Mesothelial cell of epicardium (in vitro differentiated cells): ENCODE measurements at regions not wholly inside any gene's neighbourhood (a gene's known extent, or its start where the extent isn't known, plus 50 kb on each side); places are given as distances from the start of the nearest gene placed in this dataset.

ENCODE experiments used
- DNase-seq, 2 experiments: peaks; one replicate each; pipeline ENCODE4 v3.0.0; 2021; ENCODE audit warnings: low spot score in 2 of 2; ENCODE audit not compliant: unreplicated experiment in 2 of 2
- H3K27ac Mint-ChIP-seq: 2 replicates; pipeline ENCODE4 v1.8.0; 2021; ENCODE audit warnings: mixed read lengths
- H3K27me3 Mint-ChIP-seq: 2 replicates; pipeline ENCODE4 v1.8.0; 2021; ENCODE audit warnings: low read depth, mixed read lengths
- H3K36me3 Mint-ChIP-seq: 2 replicates; pipeline ENCODE4 v1.8.0; 2021; ENCODE audit warnings: mixed read lengths
- H3K4me1 Mint-ChIP-seq: 2 replicates; pipeline ENCODE4 v1.8.0; 2021; ENCODE audit warnings: mixed read lengths
- H3K4me3 Mint-ChIP-seq: 2 replicates; pipeline ENCODE4 v1.8.0; 2021; ENCODE audit warnings: mild to moderate bottlenecking, moderate library complexity, mixed read lengths
- H3K9me3 Mint-ChIP-seq: 2 replicates; pipeline ENCODE4 v1.8.0; 2021; ENCODE audit warnings: mixed read lengths
- TF ChIP-seq, protein P1 (sequence below): fragments of 200-600 bp; sonication (generic); IDR thresholded peaks from one replicate; pipeline ENCODE4 v1.5.0; 2021; ENCODE audit warnings: antibody characterized with exemption; ENCODE audit not compliant: unreplicated experiment

DNA sequence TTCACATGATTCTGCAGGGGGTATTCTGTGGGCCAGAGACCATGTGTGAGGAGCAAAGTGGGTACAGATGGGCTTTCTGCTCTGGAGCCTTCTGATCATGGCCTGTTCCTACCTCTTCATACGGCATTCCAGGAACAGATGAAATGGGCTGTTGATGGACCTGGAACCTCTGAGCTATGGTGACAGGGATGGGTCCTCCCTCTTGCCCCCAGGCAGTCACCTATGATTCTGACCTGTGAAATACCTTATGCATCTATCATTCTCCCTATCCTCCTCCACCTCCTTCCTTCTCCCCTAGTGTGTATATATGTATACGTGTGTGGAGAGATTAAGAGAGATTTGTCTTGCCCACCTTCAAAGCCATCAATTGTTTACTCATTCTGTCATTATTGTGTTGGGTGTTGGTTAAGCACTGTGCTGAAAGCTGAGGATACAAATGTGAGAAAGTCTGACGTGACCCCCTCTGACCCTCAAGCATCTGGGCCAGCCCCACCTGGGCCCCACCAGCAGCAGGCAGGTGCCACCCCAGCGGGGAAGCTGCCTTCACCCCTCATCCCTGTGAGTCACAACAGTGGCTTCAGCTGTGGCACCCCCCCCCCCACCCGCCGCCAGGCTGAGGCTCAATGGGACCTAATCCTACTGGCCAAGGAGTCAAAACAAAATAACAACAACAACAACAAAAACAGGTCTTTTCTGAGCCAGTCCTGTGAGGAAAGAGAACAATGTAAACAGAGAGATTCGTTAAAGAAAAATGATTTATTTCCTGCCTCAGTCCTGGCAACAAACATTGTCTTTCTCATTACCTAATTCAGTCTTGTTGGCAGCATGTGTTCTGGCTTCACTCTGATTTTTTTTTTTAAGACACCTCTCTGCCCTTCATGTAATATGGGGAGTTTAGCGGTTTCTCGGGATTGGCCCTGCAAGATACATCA, 103.8 kb upstream of the CDC42EP3 start:
- TF ChIP-seq, protein P1, sequence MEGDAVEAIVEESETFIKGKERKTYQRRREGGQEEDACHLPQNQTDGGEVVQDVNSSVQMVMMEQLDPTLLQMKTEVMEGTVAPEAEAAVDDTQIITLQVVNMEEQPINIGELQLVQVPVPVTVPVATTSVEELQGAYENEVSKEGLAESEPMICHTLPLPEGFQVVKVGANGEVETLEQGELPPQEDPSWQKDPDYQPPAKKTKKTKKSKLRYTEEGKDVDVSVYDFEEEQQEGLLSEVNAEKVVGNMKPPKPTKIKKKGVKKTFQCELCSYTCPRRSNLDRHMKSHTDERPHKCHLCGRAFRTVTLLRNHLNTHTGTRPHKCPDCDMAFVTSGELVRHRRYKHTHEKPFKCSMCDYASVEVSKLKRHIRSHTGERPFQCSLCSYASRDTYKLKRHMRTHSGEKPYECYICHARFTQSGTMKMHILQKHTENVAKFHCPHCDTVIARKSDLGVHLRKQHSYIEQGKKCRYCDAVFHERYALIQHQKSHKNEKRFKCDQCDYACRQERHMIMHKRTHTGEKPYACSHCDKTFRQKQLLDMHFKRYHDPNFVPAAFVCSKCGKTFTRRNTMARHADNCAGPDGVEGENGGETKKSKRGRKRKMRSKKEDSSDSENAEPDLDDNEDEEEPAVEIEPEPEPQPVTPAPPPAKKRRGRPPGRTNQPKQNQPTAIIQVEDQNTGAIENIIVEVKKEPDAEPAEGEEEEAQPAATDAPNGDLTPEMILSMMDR: no peak
- H3K4me1 Mint-ChIP-seq: peaks cover 91% of the 10 kb centered on the region
- no peak for DNase-seq
- no peaks in the 10 kb centered on the region for H3K27me3 Mint-ChIP-seq
- H3K27ac Mint-ChIP-seq: peak overlapping the region; percentile 92
- no peak overlapping the region for H3K4me3 Mint-ChIP-seq
- H3K36me3 Mint-ChIP-seq: peaks cover 2% of the 10 kb centered on the region
- peaks cover 4% of the 10 kb centered on the region for H3K9me3 Mint-ChIP-seq

DNA sequence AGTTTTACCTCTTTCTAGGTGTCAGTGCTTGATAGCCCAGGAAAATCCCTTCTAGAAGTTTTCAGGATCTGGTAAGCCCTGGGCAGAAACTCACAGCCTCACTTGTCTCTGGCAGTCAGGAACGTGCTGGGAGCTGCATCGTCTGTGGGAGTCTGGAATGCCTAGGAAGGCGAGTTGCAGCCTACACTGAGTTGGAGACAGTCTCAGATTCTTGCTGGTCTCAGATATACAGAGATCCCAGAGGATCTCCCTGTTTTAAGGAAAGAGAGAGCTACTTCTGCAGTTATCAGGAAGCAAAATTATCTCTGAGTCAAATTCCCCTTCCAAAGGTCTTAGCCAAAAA, 104.4 kb upstream of the CDC42EP3 start:
- peak overlapping the region; percentile 92 for H3K27ac Mint-ChIP-seq
- H3K4me1 Mint-ChIP-seq: peaks cover 97% of the 10 kb centered on the region
- no peak overlapping the region for H3K4me3 Mint-ChIP-seq
- H3K9me3 Mint-ChIP-seq: peaks cover 3% of the 10 kb centered on the region
- H3K36me3 Mint-ChIP-seq: peaks cover 2% of the 10 kb centered on the region
- peaks cover under 1% of the 10 kb centered on the region for H3K27me3 Mint-ChIP-seq
- no peak for DNase-seq
- TF ChIP-seq, protein P1: no peak

DNA sequence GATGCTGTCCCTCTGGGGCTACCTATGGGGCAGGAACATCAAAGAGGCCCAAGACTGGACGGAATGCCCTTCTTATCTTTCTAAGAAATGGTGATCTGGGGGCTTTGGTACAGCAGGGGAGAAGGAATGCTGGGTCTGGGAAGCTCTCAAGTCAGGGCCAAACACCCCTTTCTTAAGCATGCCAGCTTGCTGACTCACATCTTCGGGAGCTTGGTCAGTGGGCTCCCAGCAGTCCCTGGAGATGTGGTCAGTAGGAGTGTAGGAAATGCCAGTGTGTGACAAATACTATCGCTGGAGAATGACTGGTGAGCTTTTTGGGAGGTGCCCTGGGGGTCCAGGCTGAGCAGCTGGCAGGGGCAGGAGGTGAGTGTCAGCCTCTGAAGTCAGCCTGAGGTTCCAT, 105.0 kb upstream of the CDC42EP3 start:
- Mint-ChIP-seq H3K9me3 (no peaks in the 10 kb centered on the region), H3K27me3 (peaks cover 4% of the 10 kb centered on the region), H3K4me3 (no peak overlapping the region), H3K4me1 (peaks cover 95% of the 10 kb centered on the region), H3K27ac (peak overlapping the region; percentile 92), H3K36me3 (no peaks in the 10 kb centered on the region)
- TF ChIP-seq, protein P1: no peak
- DNase-seq: no peak

DNA sequence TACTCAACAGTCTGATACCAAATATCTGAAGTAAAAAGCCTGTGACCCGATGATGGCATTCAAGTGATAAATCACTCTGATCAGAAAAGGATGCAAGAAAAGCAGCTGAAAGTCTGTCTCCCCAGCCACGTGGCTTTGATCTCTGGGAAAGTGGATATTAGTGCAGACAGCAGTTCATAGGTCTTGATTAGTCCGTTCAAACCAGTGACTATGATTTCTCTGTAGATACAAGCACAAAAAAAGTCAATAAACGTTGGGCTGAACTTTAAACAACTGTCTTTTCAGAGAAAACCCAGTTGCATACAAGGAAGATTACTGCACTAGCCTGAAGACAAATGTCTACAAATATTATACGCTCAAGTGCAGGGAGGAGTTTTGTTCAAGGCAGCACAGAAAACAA, 107.7 kb upstream of the CDC42EP3 start:
- TF ChIP-seq, protein P1: no peak
- Mint-ChIP-seq H3K4me3 (no peak overlapping the region), H3K36me3 (no peaks in the 10 kb centered on the region), H3K9me3 (no peaks in the 10 kb centered on the region), H3K27ac (peak overlapping the region; percentile 88), H3K4me1 (peaks cover 84% of the 10 kb centered on the region), H3K27me3 (peaks cover 6% of the 10 kb centered on the region)
- DNase-seq: no peak

DNA sequence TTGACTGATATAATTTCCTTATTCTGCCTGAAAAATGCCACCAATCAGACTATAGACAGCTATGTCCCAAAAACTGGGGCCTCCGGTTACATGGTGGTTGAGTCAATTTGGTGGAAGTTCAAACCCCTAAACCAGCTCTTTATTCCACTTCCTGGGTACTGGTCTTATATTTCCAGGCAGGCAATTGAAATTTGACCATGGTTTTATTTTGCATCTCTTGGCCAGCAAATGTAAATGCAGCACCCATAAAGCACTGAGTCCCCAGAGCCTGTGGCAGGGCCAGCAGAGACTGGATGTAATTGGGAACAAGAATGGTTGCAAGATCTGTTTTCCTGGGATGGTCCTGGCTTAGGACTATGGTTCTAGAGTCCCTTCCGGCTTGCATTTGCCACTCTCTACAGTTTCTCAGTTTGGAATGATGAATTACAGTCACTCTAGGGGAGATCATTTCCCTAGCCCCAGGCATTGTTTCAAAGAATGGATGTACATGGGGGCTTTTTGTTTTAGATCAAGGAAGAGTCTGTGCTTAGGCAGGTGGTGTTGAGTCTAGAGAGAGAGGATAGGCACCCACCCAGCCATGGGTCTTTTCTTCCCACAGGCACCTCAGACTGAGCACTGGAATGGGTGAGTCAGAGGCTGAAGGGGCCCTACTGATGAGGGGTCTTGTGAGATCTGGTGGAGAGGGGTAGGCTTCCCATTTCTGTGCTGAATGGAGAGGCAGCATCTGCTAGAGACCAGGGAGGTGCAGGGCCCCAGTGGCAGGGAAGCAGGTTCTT, 108.4 kb upstream of the CDC42EP3 start:
- peaks cover 6% of the 10 kb centered on the region for H3K27me3 Mint-ChIP-seq
- DNase-seq: no peak
- H3K9me3 Mint-ChIP-seq: no peaks in the 10 kb centered on the region
- peak overlapping the region; percentile 88 for H3K27ac Mint-ChIP-seq
- no peak overlapping the region for H3K4me3 Mint-ChIP-seq
- H3K36me3 Mint-ChIP-seq: no peaks in the 10 kb centered on the region
- TF ChIP-seq, protein P1: no peak
- peaks cover 78% of the 10 kb centered on the region for H3K4me1 Mint-ChIP-seq
